A673 (cell line): ENCODE measurements at regions not wholly inside any gene's neighbourhood (a gene's known extent, or its start where the extent isn't known, plus 50 kb on each side); places are given as distances from the start of the nearest gene placed in this dataset.

ENCODE experiments used
- BruUV-seq: library from RNA; stranded (reverse); fragments of 400-500 nt; replicated peaks from 2 replicates; lab custom pipeline; 2021; lab: Mats Ljungman, UMichigan
- CTCF ChIA-PET: fragments of 300-600 bp; sonication (Branson Sonifier 250); formaldehyde crosslinking; loops from one replicate; lab custom pipeline; 2022; ENCODE audit warnings: antibody characterized with exemption; lab: Charles Lee
- POLR2A ChIA-PET: fragments of 300-600 bp; sonication (Branson Sonifier 250); formaldehyde crosslinking; loops from one replicate; lab custom pipeline; 2022; ENCODE audit warnings: antibody characterized with exemption; ENCODE audit not compliant: low non-redundant PET; lab: Charles Lee
- DNase-seq: peaks from one replicate; pipeline ENCODE4 v3.0.0-alpha.2; 2015; ENCODE audit warnings: low spot score
- H3K27ac ChIP-seq: fragments of 200-600 bp; sonication (generic); 2 replicates; pipeline ENCODE4 v1.5.1; 2016; ENCODE audit warnings: mixed run types, low read depth, mild to moderate bottlenecking, mixed read lengths, antibody characterized with exemption, low read length; ENCODE audit not compliant: poor library complexity, severe bottlenecking
- H3K27me3 ChIP-seq: fragments of 200-600 bp; sonication (generic); replicated peaks from 2 replicates; pipeline ENCODE4 v1.6.1; 2017; ENCODE audit warnings: mixed run types, low read depth, mild to moderate bottlenecking, mixed read lengths, antibody characterized with exemption, low read length; ENCODE audit not compliant: insufficient read depth, poor library complexity
- H3K36me3 ChIP-seq: fragments of 200-600 bp; sonication (generic); 2 replicates; pipeline ENCODE4 v1.6.1; 2016; ENCODE audit warnings: mixed run types, mild to moderate bottlenecking, mixed read lengths, antibody characterized with exemption, low read length; ENCODE audit not compliant: insufficient read depth, poor library complexity, severe bottlenecking
- H3K4me1 ChIP-seq: fragments of 200-600 bp; sonication (generic); 2 replicates; pipeline ENCODE4 v1.6.1; 2017; ENCODE audit warnings: mixed run types, mild to moderate bottlenecking, mixed read lengths, antibody characterized with exemption, low read length; ENCODE audit not compliant: insufficient read depth, poor library complexity, severe bottlenecking
- H3K4me3 ChIP-seq: fragments of 200-600 bp; sonication (generic); 2 replicates; pipeline ENCODE4 v1.5.1; 2016; ENCODE audit warnings: low read depth, mixed run types, mild to moderate bottlenecking, mixed read lengths, low read length; ENCODE audit not compliant: poor library complexity, severe bottlenecking
- H3K9me3 ChIP-seq: fragments of 200-600 bp; sonication (generic); 2 replicates; pipeline ENCODE4 v1.6.1; 2016; ENCODE audit warnings: mixed run types, low read depth, mild to moderate bottlenecking, mixed read lengths, antibody characterized with exemption, low read length; ENCODE audit not compliant: poor library complexity, severe bottlenecking
- EZH2 ChIP-seq: fragments of 200-600 bp; sonication (generic); IDR thresholded peaks from 2 replicates; pipeline ENCODE4 v1.6.1; 2017; ENCODE audit warnings: borderline replicate concordance, low read depth, mild to moderate bottlenecking, mixed read lengths, antibody characterized with exemption, low read length; ENCODE audit not compliant: poor library complexity, severe bottlenecking
- intact Hi-C: fragments of 100-400 bp; cut with micrococcal nuclease; formaldehyde crosslinking; loops from one replicate; pipeline ENCODE4 v1.10.0; 2022; ENCODE audit not compliant: unreplicated experiment
- TF ChIP-seq, protein P1 (sequence below): fragments of 300-800, 200-600 bp; sonication (generic); conservative IDR thresholded peaks from 2 replicates; pipeline ENCODE4 v1.5.1; 2017; ENCODE audit warnings: low read depth, mild to moderate bottlenecking, antibody characterized with exemption, low read length, moderate library complexity, mixed read lengths

DNA sequence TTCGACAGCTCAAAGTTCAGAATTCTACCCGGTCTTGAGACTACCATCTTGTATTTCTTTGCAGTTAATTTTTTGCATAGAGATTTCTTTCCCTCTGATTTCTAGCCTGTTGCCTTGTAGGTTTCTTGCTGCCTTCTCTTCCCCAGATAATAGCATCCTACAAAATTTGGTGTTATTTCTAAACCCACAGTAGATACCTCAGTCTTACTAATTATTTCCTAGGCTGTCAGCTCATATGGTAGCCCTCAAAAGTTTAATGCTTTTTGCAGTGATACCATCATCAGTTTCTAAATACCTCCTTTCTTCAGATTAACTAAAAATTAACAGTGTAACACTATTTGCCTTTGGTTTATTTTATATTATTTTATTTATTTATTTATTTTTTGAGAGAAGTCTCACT is 61.9 kb upstream of the TMPO start:
- H3K4me3 ChIP-seq = no peak overlapping the region
- no TSS peak for BruUV-seq
- H3K4me1 ChIP-seq = no peaks in the 10 kb centered on the region
- no peak for DNase-seq
- intact Hi-C loops = no loop called here
- no peak overlapping the region for H3K27ac ChIP-seq
- H3K9me3 ChIP-seq = no peaks in the 10 kb centered on the region
- POLR2A ChIA-PET = no interaction called here
- TF ChIP-seq EZH2 = no peak
- TF ChIP-seq, protein P1, sequence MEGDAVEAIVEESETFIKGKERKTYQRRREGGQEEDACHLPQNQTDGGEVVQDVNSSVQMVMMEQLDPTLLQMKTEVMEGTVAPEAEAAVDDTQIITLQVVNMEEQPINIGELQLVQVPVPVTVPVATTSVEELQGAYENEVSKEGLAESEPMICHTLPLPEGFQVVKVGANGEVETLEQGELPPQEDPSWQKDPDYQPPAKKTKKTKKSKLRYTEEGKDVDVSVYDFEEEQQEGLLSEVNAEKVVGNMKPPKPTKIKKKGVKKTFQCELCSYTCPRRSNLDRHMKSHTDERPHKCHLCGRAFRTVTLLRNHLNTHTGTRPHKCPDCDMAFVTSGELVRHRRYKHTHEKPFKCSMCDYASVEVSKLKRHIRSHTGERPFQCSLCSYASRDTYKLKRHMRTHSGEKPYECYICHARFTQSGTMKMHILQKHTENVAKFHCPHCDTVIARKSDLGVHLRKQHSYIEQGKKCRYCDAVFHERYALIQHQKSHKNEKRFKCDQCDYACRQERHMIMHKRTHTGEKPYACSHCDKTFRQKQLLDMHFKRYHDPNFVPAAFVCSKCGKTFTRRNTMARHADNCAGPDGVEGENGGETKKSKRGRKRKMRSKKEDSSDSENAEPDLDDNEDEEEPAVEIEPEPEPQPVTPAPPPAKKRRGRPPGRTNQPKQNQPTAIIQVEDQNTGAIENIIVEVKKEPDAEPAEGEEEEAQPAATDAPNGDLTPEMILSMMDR = no peak
- H3K27me3 ChIP-seq = no peaks in the 10 kb centered on the region
- CTCF ChIA-PET = no interaction called here
- no peaks in the 10 kb centered on the region for H3K36me3 ChIP-seq

DNA sequence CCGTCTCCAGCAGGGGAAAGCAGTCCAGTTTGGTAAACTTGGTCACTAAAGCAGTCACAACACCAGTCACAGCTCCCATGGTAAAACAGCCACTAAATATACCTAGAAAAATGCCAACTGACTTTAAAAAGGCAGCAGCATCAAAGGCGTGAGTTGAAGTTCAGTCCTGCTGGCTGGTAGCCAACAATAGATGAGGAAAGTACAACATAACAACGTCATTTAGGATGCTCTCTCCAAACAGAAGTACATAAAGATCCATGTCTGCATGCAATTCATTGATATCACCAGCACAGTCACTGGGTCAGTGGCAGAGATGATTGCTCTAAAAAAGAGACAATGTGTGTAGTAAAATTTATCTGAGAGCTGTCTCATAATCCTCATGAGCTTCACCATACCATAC is 59.3 kb upstream of the TMPO start:
- POLR2A ChIA-PET = no interaction called here
- Histone ChIP-seq H3K27ac (no peak overlapping the region), H3K36me3 (no peaks in the 10 kb centered on the region), H3K27me3 (no peaks in the 10 kb centered on the region), H3K4me3 (no peak overlapping the region), H3K9me3 (no peaks in the 10 kb centered on the region), H3K4me1 (no peaks in the 10 kb centered on the region)
- intact Hi-C loops = no loop called here
- no TSS peak for BruUV-seq
- no peak for TF ChIP-seq EZH2
- TF ChIP-seq, protein P1 = no peak
- no peak for DNase-seq
- CTCF ChIA-PET = no interaction called here

DNA sequence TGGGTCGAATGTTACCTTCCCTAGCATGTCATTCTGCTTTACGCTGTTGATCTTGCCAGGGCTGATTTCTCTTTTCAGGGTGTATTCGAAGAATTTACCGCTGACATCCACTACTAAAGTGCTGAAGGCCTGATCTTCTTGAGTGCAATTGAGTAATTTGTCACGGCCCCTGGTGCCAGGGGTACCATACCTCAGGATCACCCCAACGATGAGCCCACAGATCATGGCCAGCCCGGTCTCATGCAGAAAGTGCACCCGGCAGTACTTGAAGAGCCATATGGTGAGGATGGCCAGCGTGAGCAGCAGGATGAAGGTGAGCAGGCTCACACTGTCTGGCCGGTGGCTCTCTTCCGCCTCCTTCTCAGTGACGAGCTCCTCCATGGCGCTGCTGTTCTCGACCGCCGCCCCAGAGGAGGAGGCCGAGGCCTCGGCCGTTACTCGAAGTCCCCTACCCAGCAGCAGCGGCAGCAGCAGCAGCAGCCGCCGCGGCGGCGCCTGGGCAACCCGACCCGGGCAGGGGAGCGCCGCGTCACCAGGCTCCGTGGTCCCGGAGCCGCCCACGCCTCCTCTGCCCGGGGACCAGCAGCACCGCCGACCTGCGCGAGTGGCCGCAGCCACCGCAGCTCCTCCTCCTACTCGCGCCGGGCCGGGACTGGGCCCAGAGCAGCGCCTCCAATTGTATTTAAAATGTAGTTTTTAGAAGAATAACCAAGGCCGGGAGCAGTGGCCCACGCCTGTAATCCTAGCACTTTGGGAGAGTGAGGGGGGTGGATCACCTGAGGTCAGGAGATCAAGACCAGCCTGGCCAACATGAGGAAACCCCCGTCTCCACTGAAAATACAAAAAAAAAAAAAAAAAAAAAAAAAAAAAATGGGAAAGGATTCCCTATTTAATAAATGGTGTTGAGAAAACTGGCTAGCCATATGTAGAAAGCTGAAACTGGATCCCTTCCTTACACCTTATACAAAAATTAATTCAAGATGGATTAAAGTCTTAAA is 58.5 kb upstream of the TMPO start:
- BruUV-seq = no TSS peak
- ChIA-PET CTCF (no interaction called here), POLR2A (no interaction called here)
- Histone ChIP-seq H3K4me3 (peak overlapping the region; percentile 20), H3K9me3 (no peaks in the 10 kb centered on the region), H3K4me1 (no peaks in the 10 kb centered on the region), H3K36me3 (no peaks in the 10 kb centered on the region), H3K27me3 (no peaks in the 10 kb centered on the region), H3K27ac (no peak overlapping the region)
- intact Hi-C loops = no loop called here
- no peak for DNase-seq
- TF ChIP-seq, protein P1 = no peak
- TF ChIP-seq EZH2 = no peak
